GM19397 (cell line): ENCODE measurements at regions not wholly inside any gene's neighbourhood (a gene's known extent, or its start where the extent isn't known, plus 50 kb on each side); places are given as distances from the start of the nearest gene placed in this dataset.
"Not testable (repeated sequence)": the region's sequence is repeated elsewhere in the genome, so short reads cannot be mapped to it uniquely, and the experiment has no call there.

Source experiments
- ATAC-seq: cut with Tn5 transposase; IDR thresholded peaks from one replicate; pipeline ENCODE4 v1.9.1; 2021; ENCODE audit warnings: mild to moderate bottlenecking, moderate library complexity; ENCODE audit not compliant: unreplicated experiment

- ATAC-seq, result no peak
Measured at GRCh38 chr10:130345728-130346127, 209.5 kb downstream of the GLRX3 start.

DNA sequence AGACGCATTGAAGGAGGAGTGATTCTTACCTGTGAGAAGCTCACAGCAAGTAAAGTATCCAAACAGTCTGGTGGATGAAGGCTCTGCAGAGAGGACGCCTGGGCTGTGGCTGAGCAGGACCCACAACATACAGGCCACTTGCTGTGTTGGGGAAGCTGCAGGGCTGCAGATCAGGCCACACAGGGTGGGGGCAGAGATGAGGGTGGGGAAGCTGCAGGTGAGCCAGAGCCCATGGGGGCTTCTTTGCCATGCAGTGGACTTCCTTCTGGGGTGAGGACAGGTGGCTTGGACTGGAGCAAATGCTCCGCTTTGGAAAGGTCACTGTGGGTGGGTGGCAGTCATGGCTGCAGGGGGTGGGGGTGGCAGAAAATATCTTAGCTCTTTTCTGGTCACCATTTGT is 214.8 kb downstream of the GLRX3 start:
- ATAC-seq, result no peak

DNA sequence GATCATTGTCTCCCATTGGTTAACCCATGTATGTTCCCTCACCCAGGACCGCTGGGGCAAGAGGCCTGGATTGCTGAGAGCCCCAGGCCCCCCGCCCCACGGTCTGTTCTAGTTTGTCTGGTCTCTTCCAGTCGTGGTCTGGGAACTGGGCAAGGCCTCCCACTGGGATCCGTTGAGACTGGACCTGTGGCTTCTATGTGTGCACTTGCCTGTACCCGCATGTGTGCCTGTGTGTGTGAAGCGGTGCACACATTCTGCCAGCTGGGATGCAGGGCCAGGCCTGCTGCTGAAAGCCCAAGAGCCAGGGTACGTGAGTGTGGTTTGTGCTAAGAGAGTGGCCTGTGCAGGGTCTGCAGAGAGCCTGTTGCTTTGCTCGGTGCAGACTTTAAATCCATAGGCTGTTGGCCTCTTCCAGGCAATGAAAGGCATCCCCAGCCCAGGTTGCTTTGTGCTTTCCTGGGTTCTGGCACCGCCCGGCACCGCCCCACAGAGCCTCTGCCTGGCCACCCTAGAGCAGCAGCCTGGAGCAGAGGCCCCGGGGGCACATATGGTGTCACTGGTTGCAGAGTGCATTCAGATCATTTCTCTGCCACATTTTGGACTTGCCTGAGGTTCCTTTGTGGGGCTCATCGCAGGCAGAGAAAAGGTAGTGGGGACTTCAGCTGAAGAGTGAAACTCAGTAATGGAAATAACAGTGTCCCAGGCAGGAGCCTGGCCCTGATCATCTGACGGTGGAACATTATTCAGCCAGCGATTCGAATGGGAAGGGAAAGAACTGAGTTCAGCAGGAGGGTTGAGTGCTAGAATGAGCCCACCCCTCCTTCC is 215.5 kb downstream of the GLRX3 start:
- ATAC-seq, result no peak

DNA sequence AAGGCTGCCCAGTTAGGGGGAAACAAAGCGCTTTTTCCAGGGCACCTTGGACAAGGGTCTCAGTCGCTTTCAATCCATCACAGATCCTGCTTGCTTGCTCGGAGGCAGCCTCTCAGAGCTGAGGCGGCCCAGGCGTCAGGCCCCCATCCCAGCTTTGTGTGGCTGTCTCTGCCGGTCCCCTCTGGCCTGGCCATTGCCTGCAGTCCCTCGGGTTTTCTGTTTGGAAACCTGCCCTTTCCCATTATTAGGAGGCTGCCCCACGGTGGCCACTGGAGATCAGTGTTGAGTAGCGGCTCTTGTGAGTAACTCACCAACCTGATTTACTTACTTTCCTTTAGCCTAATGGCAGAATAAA is 216.1 kb downstream of the GLRX3 start:
- ATAC-seq, result no peak

GRCh38 chr10:130353928-130354572 is 217.9 kb downstream of the GLRX3 start:
- ATAC-seq, result no peak

DNA sequence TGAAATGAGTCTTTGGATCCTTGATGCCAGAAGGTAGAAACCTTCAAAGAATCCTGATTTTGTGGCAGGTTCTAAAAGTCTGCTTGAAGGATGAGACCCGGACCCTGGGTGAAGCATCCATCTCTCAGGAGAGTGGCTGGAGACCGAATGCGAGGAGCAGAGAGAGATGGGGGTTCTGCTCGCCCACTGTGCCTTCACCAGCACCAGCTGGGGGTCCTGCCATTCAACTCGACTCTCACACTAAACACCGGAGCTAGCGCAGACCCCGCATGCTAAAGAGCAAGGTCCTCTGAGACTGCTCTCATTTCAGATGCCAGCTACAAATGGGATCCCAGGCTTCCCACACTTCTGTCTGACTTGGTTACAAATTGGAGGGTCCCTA is 218.4 kb downstream of the GLRX3 start:
- no peak for ATAC-seq

GRCh38 chr10:130354976-130355795 is 219.0 kb downstream of the GLRX3 start:
- no peak for ATAC-seq

DNA sequence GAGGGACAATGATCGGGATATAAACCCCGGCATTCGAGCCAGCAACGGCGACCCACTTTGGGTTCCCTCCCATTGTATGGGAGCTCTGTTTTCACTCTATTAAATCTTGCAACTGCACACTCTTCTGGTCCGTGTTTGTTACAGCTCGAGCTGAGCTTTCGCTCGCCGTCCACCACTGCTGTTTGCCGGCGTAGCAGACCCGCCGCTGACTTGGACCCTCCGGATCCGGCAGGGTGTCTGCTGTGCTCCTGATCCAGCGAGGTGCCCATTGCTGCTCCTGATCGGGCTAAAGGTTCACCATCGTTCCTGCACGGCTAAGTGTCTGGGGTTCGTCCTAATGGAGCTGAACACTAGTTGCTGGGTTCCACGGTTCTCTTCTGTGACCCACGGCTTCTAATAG is 220.2 kb downstream of the GLRX3 start:
- ATAC-seq, result not testable (repeated sequence)

DNA sequence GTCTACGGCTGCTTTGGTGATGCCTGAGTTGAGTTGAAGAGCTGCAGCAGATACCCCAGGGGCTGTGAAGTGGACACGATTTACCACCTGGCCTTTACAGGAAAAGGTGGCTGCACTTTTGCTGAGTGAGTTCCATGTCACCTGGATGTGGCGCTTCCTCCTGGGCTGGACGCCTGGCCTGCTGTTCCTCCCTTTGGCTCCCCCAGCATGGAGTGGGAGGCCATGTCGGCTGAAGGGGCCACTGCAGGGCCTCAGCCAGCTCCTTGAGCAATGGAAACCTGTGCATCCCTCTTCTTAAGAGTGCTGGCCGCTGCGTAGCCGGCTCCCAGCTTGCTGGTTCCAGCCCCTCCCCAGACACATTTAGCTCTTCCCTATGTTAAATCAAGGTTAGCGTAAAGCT is 221.0 kb downstream of the GLRX3 start:
- ATAC-seq, result no peak

DNA sequence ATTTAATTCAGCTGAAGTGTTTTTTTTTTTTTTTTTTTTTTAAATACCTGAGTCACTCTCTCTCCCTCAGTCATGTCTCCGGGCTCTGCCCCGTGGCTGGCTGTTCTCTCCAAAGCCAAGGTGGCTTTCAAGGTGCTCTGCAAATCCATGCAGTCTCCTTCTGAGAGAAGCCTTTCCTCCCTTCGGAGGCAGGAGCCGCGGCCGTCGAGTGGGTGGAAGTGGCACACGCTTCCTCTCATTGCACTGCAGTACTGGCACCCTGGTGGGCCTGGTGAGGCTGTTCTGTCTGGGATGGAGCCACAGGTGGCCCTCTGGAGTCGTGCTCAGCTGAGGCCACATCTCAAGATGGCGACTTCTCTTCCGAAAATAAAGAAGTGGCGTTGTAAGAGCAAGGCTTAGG is 221.8 kb downstream of the GLRX3 start:
- no peak for ATAC-seq

DNA sequence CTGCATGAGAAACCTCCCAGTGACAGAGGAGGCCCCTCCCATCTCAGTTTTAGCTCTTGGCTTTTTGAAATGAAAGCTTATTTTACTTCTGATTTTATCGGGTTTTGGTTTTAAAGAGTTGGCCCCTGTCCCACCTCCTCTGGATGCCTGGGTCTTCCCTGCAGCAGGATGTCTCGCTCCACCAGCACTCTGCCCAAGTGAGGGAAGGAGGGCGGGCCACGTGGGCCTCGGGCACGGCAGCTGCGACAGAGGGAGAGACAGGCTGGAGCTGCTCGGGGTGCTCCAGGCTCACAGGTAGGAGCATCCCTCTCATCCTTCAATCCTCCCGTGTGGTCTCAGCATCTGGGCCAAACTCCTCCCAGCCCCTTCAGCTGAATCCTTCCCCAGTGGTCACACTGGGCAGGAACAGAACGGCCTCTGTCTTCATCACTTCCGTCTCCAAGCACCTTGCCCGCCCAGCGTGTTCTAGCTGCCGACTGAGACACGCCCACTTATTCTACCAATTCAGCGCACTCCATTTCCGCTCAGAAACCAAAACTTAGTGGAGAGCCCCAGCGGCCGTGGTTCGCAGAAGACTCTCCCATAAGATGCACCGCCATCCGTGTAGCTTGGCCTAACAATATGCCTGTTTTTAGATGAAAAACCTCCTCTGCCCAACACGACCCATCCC is 222.9 kb downstream of the GLRX3 start:
- ATAC-seq, result no peak

DNA sequence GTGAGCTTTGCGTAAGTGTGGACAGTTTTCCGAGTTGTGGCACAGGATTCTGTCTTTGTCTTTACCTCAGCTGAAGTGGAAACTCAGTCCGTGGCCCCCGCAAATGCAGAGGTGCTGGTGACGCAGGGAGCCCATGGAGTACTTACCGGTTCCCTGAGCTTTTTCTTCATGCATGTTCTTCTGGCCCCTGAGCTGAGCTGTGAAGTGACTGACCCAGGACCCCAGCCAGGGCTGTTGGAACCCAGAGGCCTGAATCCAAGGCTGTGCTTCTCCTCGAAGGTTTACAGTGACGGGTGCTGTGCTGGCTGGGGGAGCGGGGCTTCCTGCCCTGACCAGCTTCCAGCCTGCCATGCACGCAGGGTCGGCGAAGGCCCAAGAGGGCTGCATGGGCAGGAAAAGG is 223.5 kb downstream of the GLRX3 start:
- ATAC-seq, result no peak

- ATAC-seq, result no peak
Measured at GRCh38 chr10:130360826-130361311, 224.7 kb downstream of the GLRX3 start.

DNA sequence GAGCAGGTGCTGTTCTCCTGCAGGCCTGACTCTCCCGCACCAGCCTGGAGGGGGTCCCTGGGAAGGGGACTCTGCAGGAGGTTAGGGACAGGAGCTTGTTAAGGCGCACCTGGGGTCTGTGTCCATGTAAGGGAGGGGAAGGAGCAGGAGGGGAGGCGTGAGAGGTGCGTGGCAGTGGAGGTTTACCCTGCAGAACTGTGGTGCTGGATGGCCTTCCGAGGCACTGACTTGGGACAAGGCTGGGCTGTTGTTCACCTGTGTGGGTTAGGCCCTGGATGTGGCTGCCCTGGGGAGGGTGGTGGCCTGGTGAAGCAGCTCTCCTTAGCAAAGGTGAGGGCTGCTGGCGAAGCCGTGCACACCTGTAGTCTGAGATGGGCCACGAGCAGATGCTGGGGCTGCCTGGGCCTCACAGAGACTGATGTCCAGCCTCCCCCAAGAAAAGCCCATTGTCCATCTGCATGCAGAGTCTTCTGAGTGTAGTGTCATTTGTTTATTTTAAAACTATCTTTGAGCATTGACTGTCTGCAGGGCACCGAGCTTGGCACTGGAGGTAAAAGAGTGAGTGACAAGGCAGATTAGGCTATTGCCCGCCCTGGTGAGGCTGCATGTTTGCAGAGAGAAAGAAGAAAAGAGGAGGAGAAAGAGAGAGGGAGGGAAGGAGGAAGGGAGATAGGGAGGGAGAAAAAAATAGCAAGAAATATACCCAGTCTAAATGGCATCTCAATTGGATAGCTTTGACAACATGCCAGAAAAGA is 225.3 kb downstream of the GLRX3 start:
- no peak for ATAC-seq

GRCh38 chr10:130362308-130362761 is 226.1 kb downstream of the GLRX3 start:
- no peak for ATAC-seq

DNA sequence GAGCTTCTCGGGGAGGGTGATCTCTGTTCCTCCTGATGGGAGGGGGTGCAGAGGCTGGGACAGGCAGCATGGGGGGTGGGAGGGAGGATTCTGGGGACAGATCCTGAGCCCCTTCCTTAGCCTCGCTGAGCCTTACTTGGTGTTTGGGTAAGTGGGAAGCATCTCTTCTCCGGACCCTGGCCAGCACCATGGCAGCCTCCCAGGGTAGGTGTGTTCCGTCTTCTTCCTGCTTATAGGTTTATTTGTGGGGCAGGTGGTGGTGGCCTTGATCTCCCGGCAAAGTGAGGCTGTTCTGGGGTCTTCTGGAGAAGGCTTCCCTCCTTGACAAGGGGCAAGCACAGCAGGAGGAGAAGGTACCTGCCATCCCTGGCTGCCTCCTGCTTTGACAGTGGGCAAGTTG is 226.9 kb downstream of the GLRX3 start:
- no peak for ATAC-seq

DNA sequence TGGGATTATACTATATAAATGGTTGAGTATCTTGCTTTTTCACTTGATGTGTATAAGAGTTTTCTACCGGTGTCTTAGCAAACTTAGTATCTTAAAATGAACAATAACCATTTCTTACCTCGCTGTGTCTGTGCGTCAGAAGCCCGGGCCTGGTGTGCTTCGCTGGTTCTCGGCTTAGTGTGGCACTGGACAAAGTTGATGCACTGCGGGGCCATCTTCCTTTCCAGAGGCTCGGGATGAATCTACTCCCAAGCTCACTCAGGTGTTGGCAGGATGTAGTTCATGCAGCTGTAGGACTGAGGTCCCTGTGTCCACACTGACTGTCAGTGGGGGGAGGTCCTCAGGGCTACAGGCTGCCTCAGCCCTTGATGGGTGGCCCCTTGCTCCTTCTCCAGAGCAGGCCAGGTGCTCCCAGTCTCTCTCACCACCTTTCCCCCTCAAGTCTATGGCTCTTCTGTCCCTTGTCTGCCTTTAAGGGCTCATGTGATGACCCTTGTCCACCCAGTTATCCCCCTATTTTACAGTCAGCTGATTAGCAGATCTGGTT is 227.8 kb downstream of the GLRX3 start:
- no peak for ATAC-seq

DNA sequence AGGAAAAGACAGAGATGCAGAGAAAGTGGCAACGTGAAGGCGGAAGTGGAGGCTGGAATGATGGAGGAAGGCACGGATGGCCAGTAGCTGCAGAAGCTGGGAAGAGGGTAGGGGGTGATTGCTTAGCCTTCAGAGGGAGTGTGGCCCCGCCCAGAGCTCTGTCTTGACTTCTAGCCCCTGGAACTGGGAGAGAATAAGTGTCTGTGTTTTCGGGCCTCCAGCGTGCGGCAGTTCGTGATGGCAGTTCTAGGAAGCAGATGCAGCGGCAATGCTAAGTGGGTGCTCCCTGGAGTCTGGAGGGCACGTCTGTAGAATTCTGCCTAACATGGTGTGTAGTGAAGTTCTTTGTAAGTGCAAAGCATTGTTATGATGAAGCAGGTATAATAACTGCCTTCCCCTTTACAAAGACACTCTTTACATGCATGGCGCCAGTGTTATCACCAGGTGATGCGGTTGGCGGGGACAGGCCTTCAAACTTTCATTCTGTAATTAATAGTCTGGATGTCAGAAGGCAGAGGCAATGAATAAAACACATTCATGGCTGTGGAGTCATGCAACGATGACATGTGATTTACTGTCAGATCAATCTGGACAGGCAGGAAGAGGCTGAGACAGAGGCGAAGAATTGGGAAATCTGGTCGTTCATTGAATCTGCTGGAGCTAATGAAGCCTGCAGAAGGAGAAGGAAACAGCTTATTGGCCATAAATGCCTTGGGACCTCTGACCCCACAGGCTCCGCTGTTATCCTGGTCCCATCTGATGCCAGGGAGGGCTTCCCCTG is 228.6 kb downstream of the GLRX3 start:
- ATAC-seq, result no peak
